T-helper 1 cell treated with Interleukin-12 subunit alpha and Interleukin-12 subunit beta and Interleukin-4 antibody, amounts not matched to agents 30 μg/mL and 1 μg/mL, for 36 hours (primary cell): ENCODE measurements at regions not wholly inside any gene's neighbourhood (a gene's known extent, or its start where the extent isn't known, plus 50 kb on each side); places are given as distances from the start of the nearest gene placed in this dataset.
"Not testable (repeated sequence)": the region's sequence is repeated elsewhere in the genome, so short reads cannot be mapped to it uniquely, and the experiment has no call there.

Experiments
- H3K27ac Mint-ChIP-seq: one replicate; pipeline ENCODE4 v1.8.0; 2021; ENCODE audit warnings: mild to moderate bottlenecking, mixed read lengths
- H3K27me3 Mint-ChIP-seq: one replicate; pipeline ENCODE4 v1.8.0; 2021; ENCODE audit warnings: low read depth, mixed read lengths
- H3K36me3 Mint-ChIP-seq: one replicate; pipeline ENCODE4 v1.8.0; 2021; ENCODE audit warnings: low read depth, mixed read lengths
- H3K4me1 Mint-ChIP-seq: one replicate; pipeline ENCODE4 v1.8.0; 2021; ENCODE audit warnings: low read depth, mixed read lengths
- H3K4me3 Mint-ChIP-seq: one replicate; pipeline ENCODE4 v1.8.0; 2021; ENCODE audit warnings: mild to moderate bottlenecking, moderate library complexity, mixed read lengths
- H3K9me3 Mint-ChIP-seq: one replicate; pipeline ENCODE4 v1.8.0; 2021; ENCODE audit warnings: mixed read lengths

DNA sequence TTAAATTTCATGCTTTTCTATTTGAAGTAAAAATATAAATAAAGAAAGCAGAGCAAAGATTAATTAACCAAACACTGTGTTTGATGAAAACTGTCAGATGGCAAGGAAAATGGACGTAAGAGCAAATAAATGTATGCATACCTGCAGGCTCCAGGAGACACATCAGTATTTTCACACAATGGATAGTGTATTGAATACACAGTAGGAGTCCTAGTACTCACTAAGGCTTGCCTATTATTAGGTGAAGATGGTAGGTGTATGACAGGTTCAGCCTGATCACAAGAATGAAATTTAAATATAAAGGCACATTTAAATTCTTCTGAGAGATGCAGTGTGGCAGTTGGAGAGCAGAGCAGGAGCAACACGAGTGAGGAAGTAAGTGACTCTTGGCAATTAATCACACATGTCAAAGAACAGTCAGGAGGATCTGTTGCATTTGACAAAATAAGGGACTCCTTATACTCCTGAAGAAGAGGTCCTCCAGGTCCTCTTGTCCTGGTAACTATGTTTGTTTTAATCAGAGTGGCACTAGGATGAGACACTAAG is 106.0 kb upstream of the NDST4 start:
- H3K36me3 Mint-ChIP-seq, result no peaks in the 10 kb centered on the region
- H3K9me3 Mint-ChIP-seq, result no peaks in the 10 kb centered on the region
- H3K4me3 Mint-ChIP-seq, result no peak overlapping the region
- H3K27me3 Mint-ChIP-seq, result no peaks in the 10 kb centered on the region
- H3K4me1 Mint-ChIP-seq, result no peaks in the 10 kb centered on the region
- H3K27ac Mint-ChIP-seq, result no peak overlapping the region

DNA sequence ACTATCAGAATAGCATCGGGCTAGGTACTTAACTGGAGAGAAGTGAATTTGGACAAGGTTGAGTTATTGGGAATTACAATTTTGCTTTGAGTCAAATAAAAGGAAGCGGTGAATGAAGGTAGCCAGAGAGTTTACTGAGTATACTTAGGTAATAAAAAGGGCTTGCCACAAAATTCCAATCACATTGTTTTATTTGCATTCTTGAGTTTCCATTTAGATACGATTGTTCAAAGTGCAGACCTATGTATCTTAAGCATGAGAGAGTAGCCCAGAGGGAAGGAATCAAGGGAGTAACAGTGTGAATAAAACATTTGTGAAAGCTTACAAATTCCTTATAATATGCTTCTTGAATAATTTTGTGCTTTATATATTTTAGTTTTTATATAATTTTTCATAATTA is 102.5 kb upstream of the NDST4 start:
- Mint-ChIP-seq H3K4me3 (no peak overlapping the region), H3K36me3 (no peaks in the 10 kb centered on the region), H3K27ac (no peak overlapping the region), H3K27me3 (no peaks in the 10 kb centered on the region), H3K4me1 (no peaks in the 10 kb centered on the region), H3K9me3 (no peaks in the 10 kb centered on the region)

DNA sequence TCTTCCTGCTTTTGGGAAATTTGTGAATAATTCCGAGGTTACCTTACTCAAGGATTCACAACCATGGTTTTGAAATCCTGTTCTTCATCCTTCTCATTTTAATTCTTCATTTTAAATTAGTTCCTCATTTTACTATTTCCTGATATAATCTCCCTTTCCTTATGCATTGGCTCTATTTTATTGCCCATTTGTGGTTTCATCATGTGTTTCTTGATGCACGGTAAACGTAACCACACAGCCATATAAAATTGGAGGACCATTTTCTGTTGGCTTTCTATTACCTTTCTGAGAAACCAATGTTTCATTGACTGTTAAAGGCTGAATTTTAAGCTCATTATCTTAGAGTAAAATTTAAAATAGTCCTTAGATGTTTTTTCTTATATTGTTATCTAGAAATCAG is 100.3 kb upstream of the NDST4 start:
- Mint-ChIP-seq H3K9me3 (peaks cover 3% of the 10 kb centered on the region), H3K27ac (no peak overlapping the region), H3K36me3 (no peaks in the 10 kb centered on the region), H3K4me3 (no peak overlapping the region), H3K27me3 (no peaks in the 10 kb centered on the region), H3K4me1 (no peaks in the 10 kb centered on the region)

DNA sequence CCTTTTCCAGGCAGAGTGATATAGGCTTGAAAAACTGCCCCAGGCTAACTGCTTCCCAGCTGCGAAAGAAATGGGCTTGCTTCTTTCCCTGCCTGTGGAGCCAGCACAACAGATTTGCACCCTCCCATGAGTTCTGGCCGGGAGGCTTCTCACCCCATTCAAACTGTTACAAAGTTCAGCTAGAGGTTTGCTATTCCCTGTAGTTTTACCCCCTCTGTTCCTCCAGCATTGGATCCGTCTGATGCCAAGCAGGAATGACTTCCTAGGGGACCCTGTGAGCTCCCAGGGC is 87.6 kb upstream of the NDST4 start:
- H3K9me3 Mint-ChIP-seq, result no peaks in the 10 kb centered on the region
- no peaks in the 10 kb centered on the region for H3K4me1 Mint-ChIP-seq
- H3K4me3 Mint-ChIP-seq, result no peak overlapping the region
- no peak overlapping the region for H3K27ac Mint-ChIP-seq
- no peaks in the 10 kb centered on the region for H3K27me3 Mint-ChIP-seq
- no peaks in the 10 kb centered on the region for H3K36me3 Mint-ChIP-seq

DNA sequence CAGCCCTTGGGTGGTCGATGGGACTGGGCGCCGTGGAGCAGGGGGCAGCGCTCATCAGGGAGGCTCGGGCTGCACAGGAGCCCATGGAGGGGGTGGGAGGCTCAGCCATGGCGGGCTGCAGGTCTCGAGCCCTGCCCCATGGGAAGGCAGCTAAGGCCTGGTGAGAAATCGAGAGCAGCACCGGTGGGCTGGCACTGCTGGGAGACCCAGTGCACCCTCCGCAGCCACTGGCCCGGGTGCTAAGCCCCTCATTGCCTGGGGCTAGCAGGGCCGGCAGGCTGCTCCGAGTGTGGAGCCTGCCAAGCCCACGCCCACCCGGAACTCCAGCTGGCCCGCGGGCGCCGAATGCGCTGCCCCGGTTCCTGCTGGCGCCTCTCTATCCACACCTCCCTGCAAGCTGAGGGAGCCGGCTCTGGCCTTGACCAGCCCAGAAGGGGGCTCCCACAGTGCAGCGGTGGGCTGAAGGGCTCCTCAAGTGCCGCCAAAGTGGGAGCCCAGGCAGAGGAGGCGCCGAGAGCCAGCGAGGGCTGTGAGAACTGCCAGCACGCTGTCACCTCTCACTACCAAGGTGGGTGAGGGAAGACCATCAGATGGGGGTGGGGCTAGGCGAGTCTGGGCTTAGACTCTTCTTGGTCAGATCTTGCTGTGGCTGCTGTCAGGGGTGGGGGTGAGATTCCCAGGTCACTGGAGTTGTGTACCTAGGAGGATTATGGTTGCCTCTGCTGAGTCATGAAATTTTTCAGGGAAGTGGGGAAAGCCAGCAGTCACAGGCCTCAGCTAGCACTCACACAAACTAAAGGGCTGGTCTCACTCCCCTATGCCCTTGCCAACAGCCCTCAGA is 87.0 kb upstream of the NDST4 start:
- H3K27ac Mint-ChIP-seq, H3K9me3 Mint-ChIP-seq, H3K4me1 Mint-ChIP-seq, H3K36me3 Mint-ChIP-seq, H3K27me3 Mint-ChIP-seq, H3K4me3 Mint-ChIP-seq: not testable (repeated sequence)

DNA sequence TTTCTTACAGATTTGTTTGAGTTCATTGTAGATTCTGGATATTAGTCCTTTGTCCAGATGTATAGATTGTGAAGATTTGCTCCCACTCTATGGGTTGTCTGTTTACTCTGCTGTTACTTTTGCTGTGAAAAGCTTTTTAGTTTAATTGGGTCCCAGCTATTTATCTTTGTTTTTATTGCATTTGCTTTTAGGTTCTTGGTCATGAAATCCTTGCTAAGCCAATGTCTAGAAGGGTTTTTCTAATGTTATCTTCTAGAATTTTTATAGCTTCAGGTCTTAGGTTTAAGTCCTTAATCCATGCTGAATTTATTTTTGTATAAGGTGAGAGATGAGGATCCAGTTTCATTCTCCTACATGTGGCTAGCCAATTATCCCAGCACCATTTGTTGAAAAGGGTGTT is 81.2 kb upstream of the NDST4 start:
- H3K4me3 Mint-ChIP-seq, H3K27ac Mint-ChIP-seq, H3K9me3 Mint-ChIP-seq, H3K4me1 Mint-ChIP-seq, H3K27me3 Mint-ChIP-seq, H3K36me3 Mint-ChIP-seq: not testable (repeated sequence)

DNA sequence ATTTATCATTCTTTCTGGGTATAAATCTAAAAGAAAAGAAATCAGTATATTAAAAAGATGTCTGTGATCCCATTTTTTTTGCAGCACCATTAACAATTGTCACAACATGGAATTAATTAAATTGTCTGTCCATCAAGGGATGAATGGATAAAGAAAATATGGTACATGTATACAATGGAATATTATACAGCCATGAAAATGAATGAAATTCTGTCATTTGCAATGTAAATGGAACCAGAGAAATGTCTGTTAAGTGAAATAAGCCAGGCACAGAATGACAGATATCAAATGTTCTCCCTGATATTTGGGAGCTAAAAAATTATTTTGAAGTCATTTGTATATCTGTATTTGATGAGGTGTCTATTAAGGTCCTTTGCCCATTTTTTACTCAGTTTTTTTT is 77.1 kb upstream of the NDST4 start:
- H3K36me3 Mint-ChIP-seq, result no peaks in the 10 kb centered on the region
- H3K27ac Mint-ChIP-seq, result no peak overlapping the region
- no peaks in the 10 kb centered on the region for H3K27me3 Mint-ChIP-seq

DNA sequence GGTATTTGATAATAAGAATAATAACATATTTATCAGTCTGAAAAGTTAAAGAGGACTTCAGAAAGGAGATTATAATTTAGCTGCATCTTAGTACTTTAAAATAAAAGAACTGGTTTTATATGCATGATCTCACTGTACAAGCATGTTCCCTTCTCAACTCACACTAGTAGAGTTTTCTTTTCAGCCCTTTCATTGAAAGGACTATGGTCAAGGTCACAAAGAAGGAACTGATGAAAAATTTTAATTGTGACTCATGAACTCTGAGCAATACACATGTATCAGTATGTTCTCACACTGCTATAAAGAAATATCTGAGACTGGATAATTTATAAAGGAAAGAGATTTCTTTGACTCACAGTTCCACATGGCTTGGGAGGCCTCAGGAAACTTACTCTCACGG is 73.7 kb upstream of the NDST4 start:
- no peak overlapping the region for H3K27ac Mint-ChIP-seq
- no peaks in the 10 kb centered on the region for H3K9me3 Mint-ChIP-seq
- no peaks in the 10 kb centered on the region for H3K27me3 Mint-ChIP-seq
- no peaks in the 10 kb centered on the region for H3K4me1 Mint-ChIP-seq
- no peaks in the 10 kb centered on the region for H3K36me3 Mint-ChIP-seq
- H3K4me3 Mint-ChIP-seq, result no peak overlapping the region

More for the DNA sequence above, 77.1 kb upstream of the NDST4 start:
- Mint-ChIP-seq H3K9me3 (no peaks in the 10 kb centered on the region), H3K4me1 (no peaks in the 10 kb centered on the region), H3K4me3 (no peak overlapping the region)

DNA sequence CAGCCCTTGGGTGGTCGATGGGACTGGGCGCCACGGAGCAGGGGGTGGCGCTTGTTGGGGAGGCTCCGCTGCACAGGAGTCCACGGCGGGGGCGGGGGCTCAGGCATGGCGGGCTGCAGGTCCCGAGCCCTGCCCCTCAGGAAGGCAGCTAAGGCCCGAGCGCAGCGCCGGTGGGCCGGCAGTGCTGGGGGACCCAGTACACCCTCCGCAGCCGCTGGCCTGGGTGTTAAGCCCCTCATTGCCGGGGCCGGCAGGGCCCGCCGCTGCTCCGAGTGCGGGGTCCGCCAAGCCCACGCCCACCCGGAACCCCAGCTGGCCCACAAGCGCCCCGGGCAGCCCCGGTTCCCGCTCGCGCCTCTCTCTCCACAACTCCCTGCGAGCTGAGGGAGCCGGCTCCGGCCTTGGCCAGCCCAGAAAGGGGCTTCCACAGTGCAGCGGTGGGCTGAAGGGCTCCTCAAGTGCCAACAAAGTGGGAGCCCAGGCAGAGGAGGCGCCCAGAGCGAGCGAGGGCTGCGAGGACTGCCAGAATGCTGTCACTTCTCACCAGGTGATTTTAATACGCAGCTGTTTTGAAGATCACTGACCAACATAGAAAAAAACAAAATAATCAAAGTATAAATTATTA is 66.1 kb upstream of the NDST4 start:
- not testable (repeated sequence) for H3K27ac Mint-ChIP-seq, H3K36me3 Mint-ChIP-seq, H3K9me3 Mint-ChIP-seq, H3K4me1 Mint-ChIP-seq, H3K4me3 Mint-ChIP-seq, H3K27me3 Mint-ChIP-seq

DNA sequence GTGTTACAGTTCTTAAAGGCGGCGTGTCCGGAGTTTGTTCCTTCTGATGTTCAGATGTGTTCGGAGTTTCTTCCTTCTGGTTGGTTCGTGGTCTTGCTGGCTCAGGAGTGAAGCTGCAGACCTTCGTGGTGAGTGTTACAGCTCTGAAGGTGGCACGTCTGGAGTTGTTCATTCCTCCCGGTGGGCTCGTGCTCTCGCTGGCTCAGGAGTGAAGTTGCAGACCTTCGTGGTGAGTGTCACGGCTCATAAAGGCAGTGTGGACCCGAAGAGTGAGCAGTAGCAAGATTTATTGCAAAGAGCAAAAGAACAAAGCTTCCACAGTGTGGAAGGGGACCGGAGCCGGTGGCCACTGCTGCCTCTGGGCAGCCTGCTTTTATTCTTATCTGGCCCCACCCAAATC is 65.3 kb upstream of the NDST4 start:
- not testable (repeated sequence) for H3K27me3 Mint-ChIP-seq, H3K4me3 Mint-ChIP-seq, H3K36me3 Mint-ChIP-seq, H3K9me3 Mint-ChIP-seq, H3K27ac Mint-ChIP-seq, H3K4me1 Mint-ChIP-seq

DNA sequence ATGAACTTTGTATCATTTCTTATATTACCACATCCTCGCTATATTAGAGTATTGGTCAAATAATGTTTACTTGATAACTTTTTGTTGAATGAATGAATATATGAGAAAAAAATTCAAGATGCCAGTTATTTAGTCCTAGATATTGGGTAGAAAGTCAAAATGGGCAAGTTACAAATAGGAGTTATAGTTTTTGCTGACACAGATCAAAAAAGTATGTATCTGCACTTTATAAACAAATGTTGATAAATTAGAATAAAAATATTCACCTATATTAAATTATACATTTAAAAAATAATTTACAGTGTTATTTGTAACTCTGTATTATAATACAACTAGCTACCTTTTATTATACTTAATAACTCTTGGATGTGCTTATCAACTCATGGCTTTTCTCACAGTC is 57.8 kb upstream of the NDST4 start:
- H3K27me3 Mint-ChIP-seq, result no peaks in the 10 kb centered on the region
- no peak overlapping the region for H3K27ac Mint-ChIP-seq
- H3K9me3 Mint-ChIP-seq, result no peaks in the 10 kb centered on the region
- H3K36me3 Mint-ChIP-seq, result no peaks in the 10 kb centered on the region
- H3K4me3 Mint-ChIP-seq, result no peak overlapping the region
- H3K4me1 Mint-ChIP-seq, result no peaks in the 10 kb centered on the region

DNA sequence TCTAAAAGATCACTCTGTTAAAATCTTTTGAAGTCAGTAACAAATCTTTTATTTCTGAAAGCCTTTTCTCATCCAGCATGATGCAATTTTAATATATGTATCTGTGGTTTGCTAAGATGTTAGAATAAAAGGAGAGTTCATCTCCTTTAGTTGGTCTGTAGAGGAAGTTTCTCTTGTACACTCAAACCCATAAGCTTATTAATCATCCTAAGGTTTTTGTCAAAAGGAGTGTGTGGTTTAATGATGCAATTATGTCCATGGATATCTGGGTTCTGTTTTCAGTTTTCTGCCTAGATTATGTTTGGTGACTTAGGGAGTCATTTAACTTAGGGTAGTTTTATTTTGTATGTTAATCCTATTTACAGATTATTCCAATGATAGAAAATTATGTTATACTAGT is 52.1 kb upstream of the NDST4 start:
- H3K9me3 Mint-ChIP-seq, result no peaks in the 10 kb centered on the region
- H3K4me1 Mint-ChIP-seq, result no peaks in the 10 kb centered on the region
- H3K27ac Mint-ChIP-seq, result no peak overlapping the region
- no peaks in the 10 kb centered on the region for H3K27me3 Mint-ChIP-seq
- no peak overlapping the region for H3K4me3 Mint-ChIP-seq
- no peaks in the 10 kb centered on the region for H3K36me3 Mint-ChIP-seq
